AG04449 (cell line): ENCODE measurements at regions not wholly inside any gene's neighbourhood (a gene's known extent, or its start where the extent isn't known, plus 50 kb on each side); places are given as distances from the start of the nearest gene placed in this dataset.

Experiments used
- CTCF ChIA-PET: fragments of 350-600 bp; formaldehyde crosslinking; extraction: SDS; loops from one replicate; lab custom pipeline; 2021; ENCODE audit warnings: antibody characterized with exemption; lab: Yijun Ruan, JAX
- POLR2A ChIA-PET: fragments of 400-600, 350-600 bp; formaldehyde crosslinking; extraction: SDS; loops from one replicate; lab custom pipeline; 2020; ENCODE audit warnings: antibody characterized with exemption, inconsistent platforms; lab: Yijun Ruan, JAX
- DNase-seq: peaks from one replicate; pipeline ENCODE4 v3.0.0-alpha.2; 2010; ENCODE audit warnings: low read depth, low spot score
- H3K4me3 ChIP-seq: 2 replicates; pipeline ENCODE4 v1.5.1; 2011; ENCODE audit warnings: low read depth, mild to moderate bottlenecking, control low read depth, low read length
- TF ChIP-seq, protein P1 (sequence below): IDR thresholded peaks from one replicate; pipeline ENCODE4 v1.5.1; 2011; ENCODE audit warnings: mild to moderate bottlenecking, moderate library complexity, low read length, control low read depth, inconsistent platforms; ENCODE audit not compliant: insufficient read depth; ENCODE audit errors: missing control alignments

- ChIA-PET POLR2A (no interaction called here), CTCF (no interaction called here)
- no peak for DNase-seq
- TF ChIP-seq, protein P1, sequence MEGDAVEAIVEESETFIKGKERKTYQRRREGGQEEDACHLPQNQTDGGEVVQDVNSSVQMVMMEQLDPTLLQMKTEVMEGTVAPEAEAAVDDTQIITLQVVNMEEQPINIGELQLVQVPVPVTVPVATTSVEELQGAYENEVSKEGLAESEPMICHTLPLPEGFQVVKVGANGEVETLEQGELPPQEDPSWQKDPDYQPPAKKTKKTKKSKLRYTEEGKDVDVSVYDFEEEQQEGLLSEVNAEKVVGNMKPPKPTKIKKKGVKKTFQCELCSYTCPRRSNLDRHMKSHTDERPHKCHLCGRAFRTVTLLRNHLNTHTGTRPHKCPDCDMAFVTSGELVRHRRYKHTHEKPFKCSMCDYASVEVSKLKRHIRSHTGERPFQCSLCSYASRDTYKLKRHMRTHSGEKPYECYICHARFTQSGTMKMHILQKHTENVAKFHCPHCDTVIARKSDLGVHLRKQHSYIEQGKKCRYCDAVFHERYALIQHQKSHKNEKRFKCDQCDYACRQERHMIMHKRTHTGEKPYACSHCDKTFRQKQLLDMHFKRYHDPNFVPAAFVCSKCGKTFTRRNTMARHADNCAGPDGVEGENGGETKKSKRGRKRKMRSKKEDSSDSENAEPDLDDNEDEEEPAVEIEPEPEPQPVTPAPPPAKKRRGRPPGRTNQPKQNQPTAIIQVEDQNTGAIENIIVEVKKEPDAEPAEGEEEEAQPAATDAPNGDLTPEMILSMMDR = no peak
- no peak overlapping the region for H3K4me3 ChIP-seq
Measured at GRCh38 chr11:26783997-26784396, 62.1 kb upstream of the SLC5A12 start.

- H3K4me3 ChIP-seq = no peak overlapping the region
- no peak for DNase-seq
- POLR2A ChIA-PET = no interaction called here
- TF ChIP-seq, protein P1 = no peak
- CTCF ChIA-PET = interaction anchor here (0.8 to 1.2 kb wide), 2 partner anchors 334 to 368 kb away, joined by 3 to 4 read pairs; no protein-coding TSS in a partner anchor
Measured at GRCh38 chr11:26790738-26791137, 68.9 kb upstream of the SLC5A12 start.

DNA sequence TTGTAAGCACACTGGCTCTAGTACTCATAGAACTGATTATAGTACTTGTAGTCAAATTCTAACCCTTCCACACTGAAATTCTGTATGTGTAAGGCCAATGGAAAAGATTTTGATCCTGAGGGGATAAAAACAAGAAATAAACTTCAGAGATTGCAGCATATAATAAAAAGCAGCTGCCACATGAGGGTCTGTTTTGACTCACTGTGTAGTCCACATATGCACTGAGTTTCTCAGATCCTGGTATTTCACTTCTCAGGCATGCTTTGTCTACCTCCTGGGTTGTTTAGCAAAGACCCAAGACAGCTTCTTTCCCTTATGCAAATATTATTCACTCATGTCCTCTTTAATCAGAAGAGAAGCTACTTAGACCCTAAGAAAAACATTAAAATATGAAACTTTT lies 71.1 kb upstream of the SLC5A12 start:
- H3K4me3 ChIP-seq = no peak overlapping the region
- ChIA-PET POLR2A (interaction anchor here (0.6 to 0.8 kb wide), 2 partner anchors 153 to 154 kb away, joined by 3 to 4 read pairs; no protein-coding TSS in a partner anchor), CTCF (no interaction called here)
- TF ChIP-seq, protein P1 = no peak
- DNase-seq = peak; percentile 55

DNA sequence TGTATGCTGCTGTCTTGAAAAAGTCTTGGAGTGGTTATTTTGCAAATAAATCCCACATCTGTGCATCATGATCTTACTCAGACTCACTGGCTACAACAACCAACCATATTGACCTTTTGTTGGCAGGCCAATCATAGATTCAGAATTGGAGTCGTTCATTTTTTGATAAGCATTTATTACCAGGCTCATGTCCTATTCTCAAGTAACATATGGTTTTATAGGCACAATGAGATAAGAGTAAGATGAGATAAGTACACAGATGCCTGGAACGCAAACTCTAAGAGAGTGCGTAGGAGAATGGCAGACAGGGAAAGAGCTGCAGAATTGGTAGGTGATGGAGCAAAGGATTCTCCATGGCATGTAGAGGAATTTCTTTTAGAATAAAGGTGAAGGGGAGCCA lies 71.6 kb upstream of the SLC5A12 start:
- H3K4me3 ChIP-seq = no peak overlapping the region
- ChIA-PET CTCF (no interaction called here), POLR2A (interaction anchor here (0.6 to 0.8 kb wide), 2 partner anchors 152 to 154 kb away, joined by 3 to 4 read pairs; no protein-coding TSS in a partner anchor)
- TF ChIP-seq, protein P1 = no peak
- DNase-seq = no peak

- POLR2A ChIA-PET = no interaction called here
- CTCF ChIA-PET = interaction anchor here (1.5 kb wide), 1 partner anchor 10 kb away, joined by 3 read pairs; no protein-coding TSS in a partner anchor
- no peak overlapping the region for H3K4me3 ChIP-seq
- TF ChIP-seq, protein P1 = no peak
- no peak for DNase-seq
Measured at GRCh38 chr11:26801601-26802000, 79.7 kb upstream of the SLC5A12 start.

DNA sequence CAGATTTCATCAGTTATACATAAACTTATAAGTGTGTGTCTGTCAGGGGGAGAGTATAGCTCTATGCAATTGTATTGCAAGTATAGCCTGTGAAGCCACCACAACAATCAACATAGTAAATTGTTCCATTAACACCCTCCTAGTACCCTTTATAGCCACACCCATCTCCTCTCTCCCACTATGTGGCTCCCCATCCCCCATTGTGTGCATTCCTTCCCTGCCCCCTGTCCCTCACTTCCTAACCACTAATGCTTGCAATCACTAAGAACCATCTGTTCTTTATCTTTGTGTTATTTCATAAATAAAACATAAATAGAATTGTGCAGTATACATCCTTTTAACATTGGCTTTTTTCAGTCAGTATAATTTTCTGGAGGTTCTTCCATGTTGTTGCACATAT lies 83.1 kb upstream of the SLC5A12 start:
- ChIA-PET POLR2A (no interaction called here), CTCF (no interaction called here)
- TF ChIP-seq, protein P1 = no peak
- no peak overlapping the region for H3K4me3 ChIP-seq
- no peak for DNase-seq
